DND-41 (cell line): ENCODE measurements at regions not wholly inside any gene's neighbourhood (a gene's known extent, or its start where the extent isn't known, plus 50 kb on each side); places are given as distances from the start of the nearest gene placed in this dataset.

Experiments used
- ATAC-seq: fragments of 200-7000 bp; cut with Tn5 transposase; 3 replicates; pipeline ENCODE4 v1.9.1; 2021; ENCODE audit warnings: low read depth; ENCODE audit not compliant: insufficient read depth
- DNase-seq: peaks from one replicate; pipeline ENCODE4 v3.0.0-alpha.2; 2020
- H2AFZ ChIP-seq: 2 replicates; pipeline ENCODE4 v1.6.0; 2012; ENCODE audit warnings: low read depth, low read length
- H3K27ac ChIP-seq: 2 replicates; pipeline ENCODE4 v1.5.1; 2012; ENCODE audit warnings: low read length, inconsistent platforms
- H3K27me3 ChIP-seq: fragments of 200-600 bp; sonication (generic); 2 replicates; pipeline ENCODE4 v1.6.0; 2012; ENCODE audit warnings: low read length, mild to moderate bottlenecking, inconsistent platforms; ENCODE audit not compliant: insufficient read depth, poor library complexity
- H3K36me3 ChIP-seq: 2 replicates; pipeline ENCODE4 v1.5.1; 2012; ENCODE audit warnings: low read length, inconsistent platforms; ENCODE audit not compliant: insufficient read depth
- H3K4me1 ChIP-seq: 2 replicates; pipeline ENCODE4 v1.5.1; 2012; ENCODE audit warnings: mild to moderate bottlenecking, low read length; ENCODE audit not compliant: insufficient read depth
- H3K4me2 ChIP-seq: 2 replicates; pipeline ENCODE4 v1.6.0; 2012; ENCODE audit warnings: mild to moderate bottlenecking, moderate library complexity, low read length, inconsistent platforms; ENCODE audit not compliant: insufficient read depth
- H3K4me3 ChIP-seq, 2 experiments: fragments of 200-600 bp in 1 of 2; shearing (Covaris generic) in 1 of 2; 2 replicates each; pipeline ENCODE4 v1.5.1; 2012 to 2016; ENCODE audit warnings: inconsistent platforms in 2 of 2, low read length in 2 of 2, mild to moderate bottlenecking in 2 of 2, low read depth in 1 of 2, moderate library complexity in 1 of 2
- H3K79me2 ChIP-seq: 2 replicates; pipeline ENCODE4 v1.6.0; 2012; ENCODE audit warnings: low read length, inconsistent platforms; ENCODE audit not compliant: insufficient read depth
- H3K9ac ChIP-seq: 2 replicates; pipeline ENCODE4 v1.6.0; 2012; ENCODE audit warnings: low read depth, mild to moderate bottlenecking, inconsistent platforms, low read length, moderate library complexity
- H3K9me3 ChIP-seq: 2 replicates; pipeline ENCODE4 v1.5.1; 2012; ENCODE audit warnings: low read length, moderate library complexity, mild to moderate bottlenecking, inconsistent platforms; ENCODE audit not compliant: insufficient read depth, severe bottlenecking
- H4K20me1 ChIP-seq: 2 replicates; pipeline ENCODE4 v1.6.0; 2012; ENCODE audit warnings: low read length; ENCODE audit not compliant: insufficient read depth
- EZH2 ChIP-seq: IDR thresholded peaks from 3 replicates; pipeline ENCODE4 v1.6.1; 2012; ENCODE audit warnings: borderline replicate concordance, low read depth, mild to moderate bottlenecking, moderate library complexity, low read length, inconsistent platforms; ENCODE audit not compliant: severe bottlenecking
- TF ChIP-seq, protein P1 (sequence below): IDR thresholded peaks from 2 replicates; pipeline ENCODE4 v1.5.1; 2012; ENCODE audit warnings: borderline replicate concordance, low read length, moderate library complexity, mild to moderate bottlenecking; ENCODE audit not compliant: poor library complexity, severe bottlenecking; ENCODE audit errors: extremely low read depth

DNA sequence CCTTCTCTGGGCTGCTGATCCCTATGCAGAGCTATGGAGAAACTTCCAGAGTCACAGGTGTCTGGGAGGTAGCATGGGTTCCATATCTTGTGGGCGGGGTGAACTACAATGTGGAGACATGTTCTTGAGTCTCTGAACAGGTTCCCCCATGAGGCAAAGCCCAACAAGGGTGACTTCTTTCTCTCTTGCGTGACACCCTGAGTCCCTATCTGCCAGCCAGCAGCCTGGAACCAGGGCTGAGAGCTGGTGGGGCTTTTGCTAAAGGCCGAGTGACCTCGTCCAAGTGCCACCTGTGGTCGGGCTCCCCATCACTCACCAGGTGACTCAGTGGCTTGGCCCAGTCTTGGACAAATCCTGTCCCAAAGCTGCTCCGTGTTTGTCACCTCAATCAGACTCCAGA lies 88.0 kb upstream of the ZNF536 start:
- Histone ChIP-seq H3K4me3 (no peak overlapping the region), H3K9me3 (no peaks in the 10 kb centered on the region), H3K27me3 (peaks cover 3% of the 10 kb centered on the region), H3K9ac (no peak overlapping the region), H4K20me1 (no peaks in the 10 kb centered on the region; the same call in 1 of the 2 replicates), H3K79me2 (no peaks in the 10 kb centered on the region), H2AFZ (no peak overlapping the region), H3K27ac (no peak overlapping the region), H3K4me2 (no peak overlapping the region), H3K36me3 (no peaks in the 10 kb centered on the region), H3K4me1 (no peaks in the 10 kb centered on the region)
- DNase-seq (no peak), ATAC-seq (no peak)
- TF ChIP-seq, protein P1, sequence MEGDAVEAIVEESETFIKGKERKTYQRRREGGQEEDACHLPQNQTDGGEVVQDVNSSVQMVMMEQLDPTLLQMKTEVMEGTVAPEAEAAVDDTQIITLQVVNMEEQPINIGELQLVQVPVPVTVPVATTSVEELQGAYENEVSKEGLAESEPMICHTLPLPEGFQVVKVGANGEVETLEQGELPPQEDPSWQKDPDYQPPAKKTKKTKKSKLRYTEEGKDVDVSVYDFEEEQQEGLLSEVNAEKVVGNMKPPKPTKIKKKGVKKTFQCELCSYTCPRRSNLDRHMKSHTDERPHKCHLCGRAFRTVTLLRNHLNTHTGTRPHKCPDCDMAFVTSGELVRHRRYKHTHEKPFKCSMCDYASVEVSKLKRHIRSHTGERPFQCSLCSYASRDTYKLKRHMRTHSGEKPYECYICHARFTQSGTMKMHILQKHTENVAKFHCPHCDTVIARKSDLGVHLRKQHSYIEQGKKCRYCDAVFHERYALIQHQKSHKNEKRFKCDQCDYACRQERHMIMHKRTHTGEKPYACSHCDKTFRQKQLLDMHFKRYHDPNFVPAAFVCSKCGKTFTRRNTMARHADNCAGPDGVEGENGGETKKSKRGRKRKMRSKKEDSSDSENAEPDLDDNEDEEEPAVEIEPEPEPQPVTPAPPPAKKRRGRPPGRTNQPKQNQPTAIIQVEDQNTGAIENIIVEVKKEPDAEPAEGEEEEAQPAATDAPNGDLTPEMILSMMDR: no peak
- no peak for TF ChIP-seq EZH2

DNA sequence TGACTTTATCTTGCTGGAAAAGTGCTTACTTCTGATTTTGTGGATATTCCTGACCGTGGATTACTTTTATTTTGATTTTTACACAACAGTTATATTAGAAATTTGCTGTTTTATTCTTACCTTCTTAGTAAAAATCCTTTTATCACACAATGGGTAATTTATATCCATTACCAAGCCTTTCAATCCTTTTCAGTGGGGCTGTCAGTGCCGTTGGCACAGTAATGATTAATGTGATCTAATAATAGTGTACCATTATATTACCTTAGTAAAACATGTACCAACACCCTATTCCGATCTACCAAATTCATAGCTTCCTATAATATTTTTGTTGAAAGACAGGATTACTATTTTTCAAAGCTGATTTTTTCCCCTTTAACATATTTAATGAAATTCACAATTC lies 87.3 kb upstream of the ZNF536 start:
- Histone ChIP-seq H3K27me3 (peaks cover 3% of the 10 kb centered on the region), H3K27ac (no peak overlapping the region), H3K79me2 (no peaks in the 10 kb centered on the region), H4K20me1 (no peaks in the 10 kb centered on the region; the same call in 1 of the 2 replicates), H2AFZ (no peak overlapping the region), H3K4me1 (no peaks in the 10 kb centered on the region), H3K4me2 (no peak overlapping the region), H3K9me3 (no peaks in the 10 kb centered on the region), H3K9ac (no peak overlapping the region), H3K36me3 (no peaks in the 10 kb centered on the region), H3K4me3 (no peak overlapping the region)
- DNase-seq (no peak), ATAC-seq (no peak)
- TF ChIP-seq EZH2: no peak
- TF ChIP-seq, protein P1: no peak

DNA sequence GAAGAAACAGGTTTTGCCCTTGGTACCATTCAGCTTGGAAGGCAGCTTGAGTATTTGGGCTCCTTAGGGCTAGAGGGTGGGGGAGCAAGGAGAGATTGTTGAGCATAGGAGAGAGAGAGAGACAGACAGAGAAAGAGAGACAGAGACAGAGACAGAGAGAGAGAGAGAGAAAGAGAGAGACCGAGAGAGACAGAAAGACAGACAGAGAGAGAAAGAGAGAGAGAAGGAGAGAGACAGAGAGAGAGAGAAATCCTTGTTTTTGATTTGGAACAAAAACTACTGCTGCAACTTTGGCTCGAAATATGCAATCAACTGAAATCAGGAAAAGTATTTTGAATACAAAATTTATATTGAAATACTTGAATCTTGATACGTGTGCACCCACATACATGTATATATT lies 85.8 kb upstream of the ZNF536 start:
- H3K4me1 ChIP-seq: no peaks in the 10 kb centered on the region
- TF ChIP-seq, protein P1: no peak
- no peak for TF ChIP-seq EZH2

DNA sequence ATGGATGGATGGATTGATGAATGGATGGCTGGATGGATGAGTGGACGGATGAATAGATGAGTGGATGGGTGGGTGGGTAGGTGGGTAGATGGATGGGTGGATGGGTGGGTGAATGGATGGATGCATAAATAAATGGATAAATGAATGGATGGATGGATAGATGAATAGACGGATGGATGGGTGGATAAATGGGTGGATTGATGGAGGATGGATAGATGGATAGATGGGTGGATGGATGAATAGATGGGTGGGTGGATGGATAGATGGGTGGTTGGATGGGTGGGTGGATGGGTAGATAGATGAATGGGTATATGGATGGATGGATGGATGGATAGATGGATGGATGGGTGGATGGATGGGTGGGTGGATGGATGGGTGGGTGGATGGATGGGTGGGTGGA lies 84.9 kb upstream of the ZNF536 start:
- no peaks in the 10 kb centered on the region for H3K36me3 ChIP-seq
- H3K4me3 ChIP-seq: no peak overlapping the region
- no peak overlapping the region for H2AFZ ChIP-seq
- H3K9ac ChIP-seq: no peak overlapping the region
- ATAC-seq (no peak), DNase-seq (no peak)
- H3K27ac ChIP-seq: no peak overlapping the region
- no peaks in the 10 kb centered on the region for H3K9me3 ChIP-seq
- peaks cover 3% of the 10 kb centered on the region for H3K27me3 ChIP-seq
- no peaks in the 10 kb centered on the region for H3K79me2 ChIP-seq
- H3K4me2 ChIP-seq: no peak overlapping the region
- no peaks in the 10 kb centered on the region for H3K4me1 ChIP-seq
- TF ChIP-seq, protein P1: no peak
- TF ChIP-seq EZH2: no peak
- no peaks in the 10 kb centered on the region for H4K20me1 ChIP-seq

More for the DNA sequence above, 85.8 kb upstream of the ZNF536 start:
- Histone ChIP-seq H4K20me1 (no peaks in the 10 kb centered on the region), H2AFZ (no peak overlapping the region), H3K79me2 (no peaks in the 10 kb centered on the region), H3K36me3 (no peaks in the 10 kb centered on the region), H3K27me3 (peaks cover 3% of the 10 kb centered on the region), H3K9me3 (no peaks in the 10 kb centered on the region), H3K9ac (no peak overlapping the region), H3K4me3 (no peak overlapping the region), H3K4me2 (no peak overlapping the region), H3K27ac (no peak overlapping the region)
- DNase-seq (no peak), ATAC-seq (no peak)
